Tibial nerve (tissue), 4 donors: ENCODE measurements at regions not wholly inside any gene's neighbourhood (a gene's known extent, or its start where the extent isn't known, plus 50 kb on each side); places are given as distances from the start of the nearest gene placed in this dataset.

Experiments
- CTCF ChIP-seq, 5 experiments: fragments of 200-600 bp in 3 of 5; fragments of 450-650 bp in 2 of 5; sonication (generic) in 3 of 5; IDR thresholded peaks; one replicate each; pipeline ENCODE4 v1.5.1; 2016 to 2019; ENCODE audit warnings: antibody characterized with exemption in 5 of 5, mild to moderate bottlenecking in 3 of 5, moderate library complexity in 2 of 5
- EP300 ChIP-seq, 2 donors: sonication (generic); formaldehyde crosslinking; IDR thresholded peaks; one replicate each; pipeline ENCODE4 v1.6.1; 2017; ENCODE audit warnings: antibody characterized with exemption in 2 of 2, mild to moderate bottlenecking in 1 of 2
- POLR2A ChIP-seq, 2 donors: fragments of 450-650 bp; IDR thresholded peaks; one replicate each; pipeline ENCODE4 v1.6.1; 2017; ENCODE audit warnings: antibody characterized with exemption in 2 of 2, mild to moderate bottlenecking in 2 of 2, moderate library complexity in 2 of 2

GRCh38 chr5:99694884-99695283, 766.1 kb upstream of the CHD1 start:
- no peak for TF ChIP-seq EP300 (IDR thresholded peaks at IDR 0.05)
- TF ChIP-seq CTCF (IDR thresholded peaks at IDR 0.05): no peak
- TF ChIP-seq POLR2A (IDR thresholded peaks at IDR 0.05): no peak
